HG03175 (cell line): ENCODE measurements at regions not wholly inside any gene's neighbourhood (a gene's known extent, or its start where the extent isn't known, plus 50 kb on each side); places are given as distances from the start of the nearest gene placed in this dataset.
A peak's percentile ranks its signal among the peaks of the same experiment; 100 is the strongest.

ENCODE experiments used
- ATAC-seq: cut with Tn5 transposase; IDR thresholded peaks from one replicate; pipeline ENCODE4 v1.9.1; 2021; ENCODE audit warnings: mild to moderate bottlenecking, moderate library complexity; ENCODE audit not compliant: unreplicated experiment

DNA sequence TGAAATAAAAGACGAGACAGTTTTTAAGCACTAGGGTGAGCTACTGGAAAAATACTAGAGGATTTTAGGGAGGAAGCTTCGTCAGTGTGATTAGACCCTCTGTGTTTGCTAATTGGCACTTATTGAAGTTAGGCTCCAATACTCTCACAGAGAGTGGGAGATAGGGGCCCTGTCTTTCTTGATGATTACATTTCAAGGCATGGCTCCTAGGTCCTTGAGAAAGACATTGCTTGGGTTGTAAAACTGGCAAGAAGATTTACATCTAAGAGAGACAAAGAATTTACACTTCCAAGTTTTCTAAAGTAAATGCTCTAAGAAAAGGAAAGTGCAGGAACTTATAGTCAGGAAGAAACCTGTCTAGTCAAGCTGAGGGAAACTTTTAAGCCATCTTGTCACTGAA, 183.2 kb downstream of the C12orf50 start:
- ATAC-seq = no peak

GRCh38 chr12:87841935-87842334, 187.3 kb downstream of the C12orf50 start:
- no peak for ATAC-seq

GRCh38 chr12:87836190-87836589, 193.0 kb downstream of the C12orf50 start:
- ATAC-seq = no peak

DNA sequence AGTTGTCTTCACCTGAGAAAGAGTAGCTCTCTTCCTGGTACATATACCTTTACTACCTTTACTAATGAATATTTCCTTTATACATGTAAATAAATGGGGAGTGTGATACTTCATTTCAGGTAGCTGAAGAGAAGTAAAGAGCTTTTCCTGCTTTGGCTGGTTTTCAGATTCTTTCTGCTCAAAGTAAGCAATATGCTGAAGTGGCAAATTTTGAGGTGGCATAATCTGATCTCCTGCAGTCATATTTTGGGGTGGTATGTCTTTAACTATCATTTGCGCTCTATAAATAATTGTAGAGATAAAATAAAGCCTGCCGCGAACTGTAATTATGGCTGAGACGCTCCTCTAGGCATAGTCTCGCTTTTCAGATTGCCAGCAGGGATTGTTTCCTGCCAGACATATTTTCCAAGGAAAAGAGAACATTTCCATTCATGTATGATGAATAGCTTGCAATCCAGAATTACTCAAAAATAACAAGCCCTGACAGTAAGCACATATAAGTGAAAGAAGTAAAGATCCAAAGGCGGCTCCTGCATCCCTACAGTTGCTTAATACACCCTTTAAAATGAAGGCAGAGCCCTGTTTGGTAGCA, 200.7 kb downstream of the C12orf50 start:
- no peak for ATAC-seq

- ATAC-seq = no peak
Measured at GRCh38 chr12:87827638-87828264, 201.4 kb downstream of the C12orf50 start.

- ATAC-seq = no peak
Measured at GRCh38 chr12:87822923-87823322, 206.3 kb downstream of the C12orf50 start.

DNA sequence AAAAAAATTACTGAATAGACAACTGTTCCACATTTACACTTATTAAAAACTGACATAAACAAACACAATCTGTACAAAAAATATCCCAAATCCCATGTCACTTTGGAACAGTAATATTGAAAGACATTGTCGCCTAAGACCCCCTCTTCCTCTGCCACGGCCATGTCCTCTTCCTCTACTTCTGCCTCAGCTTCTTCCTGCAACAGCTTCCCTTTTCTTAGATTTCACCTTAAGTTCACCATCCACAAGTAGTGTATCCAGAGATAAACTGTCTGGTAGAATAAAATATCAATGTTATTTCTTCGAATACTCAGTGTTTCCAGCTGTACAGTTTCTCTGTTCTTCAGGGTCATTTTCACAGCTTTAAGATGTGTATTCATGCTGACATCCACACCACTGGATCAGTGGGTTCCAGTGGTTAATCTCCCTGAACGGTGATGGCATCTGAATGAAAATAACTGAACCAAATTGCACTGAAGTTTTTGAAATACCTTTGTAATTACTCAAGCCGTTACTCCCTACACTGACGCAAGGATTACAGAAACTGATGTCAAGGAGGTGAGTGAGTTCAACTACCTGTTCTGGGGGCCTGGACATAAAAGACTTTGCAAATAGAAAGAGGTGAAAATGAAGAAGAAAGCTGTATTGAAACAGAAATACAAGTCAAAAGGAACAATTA, 208.5 kb downstream of the C12orf50 start:
- no peak for ATAC-seq

DNA sequence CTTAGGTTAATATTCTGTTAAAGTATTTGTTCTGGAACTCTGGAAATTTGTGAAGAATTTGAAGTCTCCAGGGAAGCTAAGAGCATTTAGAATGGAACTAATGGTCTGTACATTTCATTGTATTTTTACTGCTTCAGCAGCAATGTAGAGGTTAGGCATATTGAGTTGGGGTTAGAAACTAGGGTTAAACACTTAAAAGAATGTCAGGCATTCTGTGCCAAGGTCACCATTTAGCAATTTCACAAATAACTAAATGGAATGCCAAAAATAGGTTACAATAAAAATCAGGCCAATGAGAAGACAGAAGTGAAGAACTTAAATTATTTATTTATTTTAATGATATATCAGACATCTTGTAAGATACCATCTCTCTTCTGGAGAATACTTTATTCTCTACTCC, 210.8 kb downstream of the C12orf50 start:
- ATAC-seq = no peak

- no peak for ATAC-seq
Measured at GRCh38 chr12:87815771-87816585, 213.2 kb downstream of the C12orf50 start.

DNA sequence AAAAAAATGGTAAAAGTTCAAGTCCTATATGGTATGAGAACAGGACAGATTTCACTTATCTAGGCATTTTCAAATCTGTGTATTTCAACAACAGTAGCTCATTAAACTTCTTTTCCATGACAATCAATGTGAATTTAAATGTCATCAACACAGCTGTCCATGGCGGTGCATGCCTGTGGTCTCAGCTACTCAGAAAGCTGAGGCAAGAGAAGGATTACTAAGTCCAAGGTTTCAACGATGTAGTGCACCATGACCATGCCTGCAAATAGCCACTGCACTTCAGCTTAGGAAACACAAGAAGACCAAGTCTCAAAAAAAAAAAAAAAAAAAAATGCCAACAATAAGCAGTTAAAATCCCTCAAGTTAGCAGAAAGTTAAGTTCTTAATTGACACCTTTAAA, 214.6 kb downstream of the C12orf50 start:
- no peak for ATAC-seq

DNA sequence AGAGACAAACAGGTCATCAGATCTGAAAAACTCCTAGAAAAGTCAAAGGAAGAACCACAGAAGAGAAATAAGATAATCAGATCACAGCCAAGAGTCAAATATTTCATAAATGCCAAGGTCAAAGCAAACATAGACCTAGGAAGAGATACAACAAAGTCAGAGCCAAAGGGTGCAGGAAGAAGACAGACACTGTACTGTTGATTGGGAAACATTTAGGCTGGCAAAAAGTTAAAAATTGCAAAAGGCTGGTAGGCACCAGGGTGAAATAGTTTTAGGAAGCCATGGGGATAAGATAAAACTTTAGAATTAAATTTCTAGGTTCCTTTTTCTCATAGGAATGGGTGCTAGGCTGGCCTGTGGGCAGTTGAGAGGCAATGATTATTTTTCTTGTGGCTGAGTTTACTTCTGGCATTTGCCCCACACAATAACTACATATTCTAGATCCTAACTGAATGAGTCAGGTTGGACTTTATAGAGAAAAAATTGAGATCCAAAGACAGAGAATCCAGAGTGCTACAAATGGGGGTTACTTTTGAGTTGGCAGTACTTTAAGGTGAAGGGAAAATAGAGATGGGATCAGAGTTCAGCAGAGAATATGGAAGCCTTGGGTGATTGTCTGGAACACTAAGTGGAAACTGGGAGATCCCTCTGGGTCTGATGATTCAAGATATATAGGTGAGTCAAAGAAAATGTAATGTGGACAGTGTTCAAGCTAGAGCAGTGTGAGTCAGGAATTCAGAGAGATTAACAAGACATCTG, 215.5 kb downstream of the C12orf50 start:
- ATAC-seq = no peak

DNA sequence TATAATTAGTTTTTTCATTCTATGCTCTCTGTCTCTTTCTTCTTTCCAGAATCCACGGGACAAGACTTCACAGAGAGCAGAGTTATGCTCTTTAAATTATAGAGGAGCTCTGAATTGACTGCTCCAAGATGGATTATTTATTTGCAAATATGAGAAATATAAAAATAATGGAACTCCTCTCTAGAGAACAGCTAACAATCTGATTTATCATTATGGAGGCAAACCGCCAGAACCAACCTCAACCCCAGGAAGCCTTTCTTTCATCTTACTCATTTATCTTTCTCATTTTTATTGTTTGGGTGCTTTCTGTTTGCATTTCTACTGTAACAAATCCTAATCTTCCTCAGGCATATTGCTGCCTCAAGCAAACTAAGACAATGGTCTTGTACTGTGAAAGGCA, 216.5 kb downstream of the C12orf50 start:
- ATAC-seq = no peak

- ATAC-seq = no peak
Measured at GRCh38 chr12:87812030-87812429, 217.2 kb downstream of the C12orf50 start.

- no peak for ATAC-seq
Measured at GRCh38 chr12:87809916-87810315, 219.3 kb downstream of the C12orf50 start.

DNA sequence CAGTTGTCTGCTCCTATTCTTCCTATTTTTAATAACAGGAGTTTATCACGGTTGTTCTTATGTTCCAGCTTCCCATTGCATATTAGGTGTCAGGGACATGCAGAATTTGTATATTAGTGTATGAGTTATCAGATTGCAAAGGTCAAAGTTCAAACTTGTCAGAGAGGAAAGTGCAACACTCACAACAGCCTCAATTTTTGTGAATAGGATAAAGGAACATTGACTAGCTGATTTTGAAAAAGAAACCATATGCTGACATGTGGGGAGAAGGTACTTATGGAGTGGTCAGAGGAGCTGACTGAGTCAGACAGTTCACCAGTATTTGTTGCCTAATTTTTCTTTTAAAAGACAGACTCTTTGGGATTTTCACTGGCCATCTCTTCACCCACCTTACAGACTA, 222.1 kb downstream of the C12orf50 start:
- no peak for ATAC-seq

GRCh38 chr12:87806310-87806709, 222.9 kb downstream of the C12orf50 start:
- no peak for ATAC-seq

GRCh38 chr12:87804386-87804785, 224.8 kb downstream of the C12orf50 start:
- no peak for ATAC-seq

DNA sequence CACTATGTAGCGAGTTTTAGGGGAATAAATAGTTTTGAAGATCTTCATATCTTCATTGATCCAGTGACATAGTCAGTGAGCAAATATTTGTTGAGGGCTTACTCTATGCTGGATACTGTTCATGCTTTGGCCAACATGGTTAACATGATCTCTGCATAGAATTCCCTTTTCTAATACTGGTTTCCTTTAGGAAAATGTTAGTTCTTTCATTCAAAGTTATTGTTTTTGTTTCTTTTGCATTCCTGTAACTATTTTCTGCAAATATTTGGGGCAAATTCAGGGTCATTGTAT, 226.5 kb downstream of the C12orf50 start:
- no peak for ATAC-seq

- ATAC-seq = peak; percentile 66
Measured at GRCh38 chr12:87801860-87802720, 227.1 kb downstream of the C12orf50 start.

DNA sequence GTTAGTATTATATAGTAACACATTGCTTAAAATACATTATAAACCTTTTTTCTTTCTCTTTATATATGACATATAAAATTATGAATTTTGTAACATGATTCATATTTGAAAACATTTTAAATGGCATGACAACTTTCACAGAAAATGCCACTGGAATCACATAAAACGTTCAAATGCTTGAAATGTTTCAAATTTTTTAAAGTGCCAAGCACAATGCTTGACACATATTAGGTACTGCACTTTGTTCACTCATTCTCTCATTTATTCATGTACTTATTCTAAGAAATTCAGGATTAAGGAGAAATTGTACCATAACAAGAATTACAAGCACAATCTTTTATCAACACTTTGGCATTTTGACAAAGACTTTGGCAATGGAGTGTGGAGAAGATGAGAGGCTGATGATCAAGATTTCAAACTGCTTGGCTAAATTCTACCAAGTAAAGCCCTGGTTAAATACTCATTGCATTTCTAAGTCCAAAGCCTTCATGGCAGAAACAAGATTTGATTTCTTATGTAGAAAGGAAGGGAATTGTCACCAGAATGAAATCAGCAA, 232.2 kb downstream of the C12orf50 start:
- no peak for ATAC-seq
